ENCODE measurements at regions not wholly inside any gene's neighbourhood (a gene's known extent, or its start where the extent isn't known, plus 50 kb on each side); places are given as distances from the start of the nearest gene placed in this dataset.
"Not testable (repeated sequence)": the region's sequence is repeated elsewhere in the genome, so short reads cannot be mapped to it uniquely, and the experiment has no call there.

GRCh38 chr15:29550834-29551465 is 271.3 kb downstream of the TJP1 start:
- DNase-seq = no peak

DNA sequence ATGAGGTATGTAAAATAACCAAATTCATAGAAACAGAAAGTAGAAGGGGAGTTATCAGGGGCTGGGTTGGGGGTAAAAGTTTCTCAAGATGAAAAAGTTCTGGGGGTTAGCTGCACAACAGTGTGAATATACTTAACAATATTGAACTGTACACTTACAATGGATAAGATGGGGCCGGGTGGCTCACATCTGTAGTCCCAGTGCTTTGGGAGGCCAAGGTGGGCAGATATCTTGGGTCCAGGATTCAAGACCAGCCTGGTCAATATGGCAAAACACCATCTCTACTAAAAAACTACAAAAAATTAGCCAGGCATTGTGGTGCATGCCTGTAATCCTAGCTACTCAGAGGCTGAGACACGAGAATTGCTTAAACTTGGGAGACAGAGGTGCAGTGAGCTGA is 274.3 kb downstream of the TJP1 start:
- DNase-seq = no peak

DNA sequence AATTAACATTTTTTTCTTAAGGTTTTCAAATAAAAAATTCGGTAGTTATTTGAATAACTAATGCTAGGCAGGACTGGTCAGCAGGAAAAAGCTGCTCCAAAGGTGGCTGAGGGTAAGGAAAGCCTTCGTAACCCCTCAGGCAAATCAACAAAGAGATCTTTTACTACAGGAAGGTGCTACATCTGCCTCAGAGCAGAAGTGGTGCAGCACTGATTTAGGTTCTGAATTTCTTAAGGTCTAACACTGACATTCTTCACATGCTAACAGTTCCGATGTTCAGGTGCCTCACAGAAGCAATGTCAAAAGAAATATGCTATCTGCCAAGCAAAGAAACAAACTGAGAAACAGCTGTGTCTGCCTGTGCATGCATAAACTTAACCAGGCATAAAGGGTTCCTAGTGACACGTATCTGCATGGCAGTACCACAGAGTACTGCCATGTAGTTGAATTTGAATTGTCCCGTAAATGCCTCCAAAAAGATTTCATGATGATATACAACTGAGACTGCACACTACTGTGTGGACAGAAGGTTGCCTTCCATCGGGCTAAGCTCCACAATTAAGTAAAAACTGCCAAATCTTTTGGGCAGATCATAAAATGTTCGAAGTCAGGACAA is 275.0 kb upstream of the NSMCE3 start:
- DNase-seq = no peak

DNA sequence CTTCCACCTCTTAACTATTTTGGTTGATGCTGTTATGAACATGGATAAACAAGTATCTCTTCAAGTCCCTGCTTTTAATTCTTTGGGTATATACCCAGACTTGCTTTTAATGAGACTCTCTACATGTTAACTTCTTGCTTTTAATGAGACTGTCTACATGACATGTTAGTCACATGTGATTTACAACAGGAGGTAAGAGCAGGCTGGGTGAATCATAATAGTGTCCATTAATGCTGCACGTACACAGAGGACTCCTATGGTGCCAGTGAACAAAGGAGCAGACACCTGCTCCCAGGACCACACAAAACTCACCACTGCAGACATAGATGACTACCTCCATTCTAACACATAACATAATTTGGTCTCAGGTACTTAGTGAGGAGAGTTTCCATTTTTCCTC is 273.4 kb upstream of the NSMCE3 start:
- DNase-seq = no peak

GRCh38 chr15:29541309-29541708 is 271.7 kb upstream of the NSMCE3 start:
- DNase-seq = no peak

GRCh38 chr15:29540479-29540878 is 270.9 kb upstream of the NSMCE3 start:
- DNase-seq = no peak

GRCh38 chr15:29539736-29540135 is 270.1 kb upstream of the NSMCE3 start:
- DNase-seq = no peak

GRCh38 chr15:29538044-29538443 is 268.4 kb upstream of the NSMCE3 start:
- DNase-seq = no peak

DNA sequence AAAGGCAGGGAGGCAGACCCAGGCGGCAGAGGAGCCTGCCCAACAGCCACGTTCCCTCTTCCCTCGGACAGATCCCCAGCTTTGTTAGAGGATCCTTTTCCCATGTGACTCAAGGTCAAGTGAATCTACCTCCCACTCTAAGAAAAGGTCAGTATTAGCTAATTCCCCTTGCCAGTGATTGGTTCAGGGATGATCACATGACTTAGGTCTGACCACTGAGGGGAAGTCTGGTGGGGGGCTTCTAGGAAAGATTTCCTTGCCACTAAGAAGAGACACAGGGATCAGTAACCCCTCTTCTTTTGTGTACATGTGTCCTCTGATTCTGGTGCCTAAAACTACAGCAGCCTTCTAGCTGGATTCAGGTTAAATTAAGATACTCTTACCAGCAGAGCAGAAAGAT is 266.3 kb upstream of the NSMCE3 start:
- no peak for DNase-seq

GRCh38 chr15:29534378-29534777 is 264.8 kb upstream of the NSMCE3 start:
- DNase-seq = no peak

DNA sequence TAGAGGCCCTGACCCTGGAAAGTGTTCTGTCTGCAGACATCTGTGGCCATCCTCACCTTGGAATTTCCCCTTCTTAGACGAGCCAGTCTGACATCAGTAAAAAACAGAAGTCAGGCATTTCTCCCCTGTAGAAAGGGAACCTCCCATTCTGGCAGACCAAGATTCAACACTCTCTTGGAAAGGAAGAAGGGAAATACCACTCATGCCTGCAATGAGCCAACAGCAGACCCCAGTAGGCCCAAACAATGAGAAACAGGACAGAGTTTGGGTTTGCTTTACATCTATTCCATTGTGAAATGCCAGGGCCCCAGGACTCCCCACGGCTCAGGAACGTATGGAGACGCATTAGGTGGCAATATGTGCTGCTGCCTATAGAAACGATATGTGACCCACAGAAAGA is 264.0 kb upstream of the NSMCE3 start:
- no peak for DNase-seq

- no peak for DNase-seq
Measured at GRCh38 chr15:29532296-29532695, 262.7 kb upstream of the NSMCE3 start.

DNA sequence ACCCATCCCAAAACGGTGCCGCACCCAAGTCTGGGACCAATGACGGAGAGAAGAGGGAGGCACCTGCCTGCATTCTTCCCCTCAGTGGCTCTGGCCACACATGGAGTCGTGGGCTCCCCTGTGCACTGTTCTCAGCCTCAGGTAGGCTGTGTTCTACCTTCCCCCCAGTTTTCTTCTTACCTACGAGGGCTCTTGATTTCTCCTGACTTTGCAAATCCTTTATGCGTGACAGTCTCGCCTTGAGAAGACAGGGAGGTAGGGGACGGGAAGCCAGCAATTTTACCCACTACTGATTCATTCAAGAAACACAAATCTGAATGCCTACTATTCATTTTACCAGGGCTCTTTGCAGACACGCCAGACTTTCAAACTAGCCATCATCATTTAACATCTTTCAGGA is 261.3 kb upstream of the NSMCE3 start:
- DNase-seq = no peak

DNA sequence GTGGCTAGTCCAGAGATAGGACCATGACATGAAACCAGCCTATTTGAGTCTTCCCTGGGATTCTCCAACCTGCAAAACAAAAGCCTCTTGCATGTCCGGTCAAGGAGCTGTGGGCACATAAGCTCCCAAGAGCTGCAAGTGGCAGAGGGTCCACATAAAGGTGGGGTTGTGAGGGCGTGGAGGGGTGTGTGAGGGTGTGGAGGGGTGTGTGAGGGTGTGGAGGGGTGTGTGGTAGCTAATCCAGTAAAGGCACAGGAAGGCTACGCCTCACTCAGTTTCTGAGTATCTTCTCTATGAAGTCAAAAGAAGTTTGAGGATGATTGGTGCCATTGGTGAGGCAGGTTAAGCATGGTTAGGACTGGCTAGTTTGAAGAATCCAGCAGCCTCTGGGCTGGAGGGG is 259.4 kb upstream of the NSMCE3 start:
- DNase-seq = no peak

DNA sequence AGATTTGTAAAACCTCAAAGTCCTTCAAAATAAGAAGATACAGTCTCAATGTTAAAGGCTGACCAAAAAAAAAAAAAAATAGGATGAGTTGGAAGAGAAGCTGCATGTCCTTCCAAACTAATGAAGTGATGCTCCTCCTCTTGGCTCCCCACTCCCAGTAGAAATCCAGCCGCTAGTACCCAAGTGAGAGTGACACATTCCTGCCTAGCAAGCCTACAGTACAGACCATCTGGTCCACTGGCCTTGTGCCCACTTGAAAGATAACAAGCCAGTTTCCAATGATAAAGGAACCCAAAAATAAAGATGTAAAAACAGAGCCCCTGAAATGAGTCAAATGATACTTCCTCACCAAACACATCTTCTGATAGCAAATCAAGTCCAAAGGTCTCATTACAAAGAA is 258.7 kb upstream of the NSMCE3 start:
- no peak for DNase-seq

- no peak for DNase-seq
Measured at GRCh38 chr15:29526802-29527201, 257.2 kb upstream of the NSMCE3 start.

DNA sequence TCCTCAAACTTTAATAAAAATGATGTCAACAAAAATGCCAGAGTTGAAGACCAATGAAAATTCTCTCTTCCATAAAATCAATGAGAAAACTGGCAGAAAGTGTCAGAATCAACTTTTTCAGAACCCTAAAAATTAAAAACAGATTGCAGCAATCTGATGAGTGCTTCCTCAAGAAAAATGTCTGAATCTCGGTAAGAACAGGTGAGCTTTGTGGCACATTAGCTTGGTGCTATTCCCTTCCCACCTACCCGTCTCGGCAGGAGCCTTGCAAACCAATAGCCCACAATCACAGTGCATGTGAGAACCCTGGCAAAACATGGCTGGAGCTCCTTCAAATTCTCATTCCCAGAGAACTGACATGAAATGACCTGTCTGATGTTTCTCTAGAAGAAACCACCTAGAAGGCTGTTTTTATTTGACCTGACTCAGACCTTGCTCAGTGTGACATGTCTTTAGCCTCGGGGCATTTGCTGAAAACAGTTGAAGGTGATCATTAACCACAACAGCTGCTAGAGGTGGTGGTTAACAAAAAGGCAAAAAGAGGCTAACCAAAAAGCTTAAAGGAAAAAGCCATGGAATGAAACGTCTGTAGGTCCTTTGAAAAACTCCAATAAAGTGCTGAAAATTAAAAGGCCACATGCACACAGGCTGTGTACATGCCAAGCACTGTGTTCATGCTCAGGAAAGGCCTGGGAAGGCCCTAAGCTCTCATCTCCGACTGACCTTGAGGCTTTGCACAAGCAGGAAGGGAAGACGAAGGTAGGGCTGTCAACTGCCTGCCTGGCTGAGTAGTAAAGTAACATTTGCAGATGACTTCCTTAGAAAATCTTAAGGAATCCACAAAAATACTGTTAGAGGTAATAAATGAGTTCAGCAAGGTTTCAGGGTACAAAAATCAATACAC is 253.0 kb upstream of the NSMCE3 start:
- DNase-seq = no peak

DNA sequence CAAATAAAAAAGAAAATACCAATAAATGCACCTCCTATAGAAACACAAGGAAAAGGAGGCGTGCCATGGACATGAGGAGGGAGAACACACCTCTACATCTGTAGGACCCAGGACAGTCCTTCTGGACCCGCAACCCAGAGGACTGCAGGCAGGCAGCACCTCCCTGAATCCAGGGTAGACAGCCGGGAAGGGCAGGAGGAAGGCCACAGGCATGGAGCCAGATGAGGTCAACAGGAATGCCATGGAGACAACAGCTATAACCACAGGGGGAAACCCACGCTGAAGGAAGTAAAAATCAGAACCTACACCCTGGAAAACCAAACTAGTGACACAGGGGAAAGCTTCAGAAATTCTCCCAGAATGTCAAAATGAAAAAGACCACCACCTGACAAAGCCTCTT is 248.8 kb upstream of the NSMCE3 start:
- no peak for DNase-seq

GRCh38 chr15:29517829-29518228 is 248.2 kb upstream of the NSMCE3 start:
- no peak for DNase-seq

- DNase-seq = no peak
Measured at GRCh38 chr15:29516929-29517328, 247.3 kb upstream of the NSMCE3 start.

- DNase-seq = no peak
Measured at GRCh38 chr15:29514926-29515325, 245.3 kb upstream of the NSMCE3 start.

DNA sequence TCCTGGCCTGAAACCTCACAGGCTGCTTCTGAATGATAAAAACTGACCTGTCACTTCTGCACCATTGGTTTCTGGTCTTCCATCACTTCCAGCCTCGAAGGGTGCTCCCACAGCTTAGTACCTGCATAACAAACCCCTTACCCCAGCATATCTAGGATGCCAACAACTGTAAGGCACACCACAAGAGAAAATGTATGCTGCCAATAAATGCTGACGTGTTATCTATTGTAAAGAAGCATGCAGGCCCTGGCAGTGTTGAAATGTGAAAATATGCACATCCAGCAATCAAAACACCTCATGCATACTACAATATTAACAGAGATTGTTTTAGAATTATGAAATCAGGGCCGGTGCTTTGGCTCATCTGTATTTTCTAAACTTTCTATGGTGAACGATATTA is 242.0 kb upstream of the NSMCE3 start:
- no peak for DNase-seq

- not testable (repeated sequence) for DNase-seq
Measured at GRCh38 chr15:29505535-29505934, 235.9 kb upstream of the NSMCE3 start.

Data from stimulated activated CD8-positive, alpha-beta memory T cell treated with anti-CD3 and anti-CD28 coated beads, Interleukin-4, amount 100 ng/mL, for 48 hours (primary cell).